KOPT-K1 (cell line): ENCODE measurements at regions not wholly inside any gene's neighbourhood (a gene's known extent, or its start where the extent isn't known, plus 50 kb on each side); places are given as distances from the start of the nearest gene placed in this dataset.

Source experiments
- H3K27ac ChIP-seq: fragments of 200-600 bp; sonication (generic); 2 replicates; pipeline ENCODE4 v1.5.1; 2016; ENCODE audit warnings: antibody characterized with exemption, mild to moderate bottlenecking, low read depth, low read length; ENCODE audit not compliant: poor library complexity, severe bottlenecking
- H3K36me3 ChIP-seq: fragments of 200-600 bp; sonication (generic); 2 replicates; pipeline ENCODE4 v1.5.1; 2017; ENCODE audit warnings: antibody characterized with exemption, mild to moderate bottlenecking, low read length, moderate library complexity; ENCODE audit not compliant: insufficient read depth
- H3K9me3 ChIP-seq: fragments of 200-600 bp; sonication (generic); 2 replicates; pipeline ENCODE4 v1.5.1; 2017; ENCODE audit warnings: antibody characterized with exemption, low read length, mild to moderate bottlenecking; ENCODE audit not compliant: insufficient read depth, poor library complexity, severe bottlenecking

DNA sequence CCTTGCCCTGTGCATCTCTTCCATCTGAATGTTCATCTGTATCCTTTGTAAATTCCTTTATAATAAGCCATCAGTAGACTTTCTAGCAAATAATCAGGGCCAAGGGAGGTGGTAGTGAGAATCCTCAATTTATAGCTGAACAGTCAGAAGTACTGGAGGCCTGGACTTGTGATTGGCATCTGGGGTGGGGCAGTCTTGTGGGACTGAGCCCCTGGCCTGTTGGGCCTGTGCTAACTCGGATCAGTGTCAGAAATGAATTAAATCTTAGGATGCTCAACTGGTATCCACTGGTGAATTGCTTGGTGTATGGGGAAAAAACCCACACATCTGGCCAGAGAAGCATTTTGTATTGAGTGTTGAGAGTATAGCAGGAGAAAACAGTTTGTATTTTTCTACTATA, 481.8 kb downstream of the GLRX3 start:
- Histone ChIP-seq H3K27ac (no peak overlapping the region), H3K9me3 (peaks cover 3% of the 10 kb centered on the region), H3K36me3 (no peaks in the 10 kb centered on the region)

DNA sequence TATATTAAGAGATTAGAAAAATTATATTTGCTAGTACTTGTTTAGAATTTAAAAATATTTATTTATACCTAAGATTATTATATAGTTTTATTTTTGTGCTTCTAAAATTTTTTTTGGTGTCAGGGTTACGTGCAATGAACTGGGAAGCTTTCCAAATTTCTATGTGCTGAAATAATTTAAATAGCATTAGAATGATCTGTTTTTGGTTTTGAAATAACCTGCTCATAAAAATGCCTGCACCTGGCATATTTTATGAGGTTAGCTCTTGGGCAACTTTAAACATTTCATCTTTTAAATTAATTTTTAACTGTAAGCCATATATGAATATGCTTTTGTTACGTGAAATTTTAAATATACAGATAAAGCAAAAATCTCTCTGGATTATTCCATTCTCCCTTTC, 482.5 kb downstream of the GLRX3 start:
- no peaks in the 10 kb centered on the region for H3K36me3 ChIP-seq
- no peak overlapping the region for H3K27ac ChIP-seq
- peaks cover 8% of the 10 kb centered on the region for H3K9me3 ChIP-seq

DNA sequence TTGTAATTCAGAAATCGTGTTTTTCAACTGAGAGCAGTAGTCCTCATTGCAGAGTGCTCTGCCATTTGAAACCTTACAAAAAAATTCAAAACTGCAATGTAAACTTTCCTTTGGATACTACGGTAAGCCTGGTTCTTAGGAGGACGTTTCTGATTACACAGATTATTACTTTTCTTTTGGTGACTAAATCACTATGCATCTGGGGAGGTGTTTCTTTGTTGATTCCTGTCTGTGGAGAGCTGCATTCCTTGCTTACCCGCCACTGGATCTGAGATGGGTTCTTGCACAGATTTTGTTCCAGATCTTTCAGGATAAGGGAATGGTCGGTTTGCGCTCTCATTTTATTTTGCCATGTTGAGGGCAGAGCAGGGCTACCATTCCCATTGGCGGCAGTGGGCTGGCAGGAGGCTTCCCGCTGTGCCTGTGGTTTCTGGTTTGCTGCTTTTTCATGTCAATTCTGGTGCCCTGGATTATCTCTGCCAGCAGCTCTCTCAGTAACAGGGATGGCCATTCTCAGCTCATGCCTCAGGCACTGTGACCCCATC, 485.1 kb downstream of the GLRX3 start:
- Histone ChIP-seq H3K9me3 (peaks cover 8% of the 10 kb centered on the region), H3K36me3 (no peaks in the 10 kb centered on the region), H3K27ac (no peak overlapping the region)

DNA sequence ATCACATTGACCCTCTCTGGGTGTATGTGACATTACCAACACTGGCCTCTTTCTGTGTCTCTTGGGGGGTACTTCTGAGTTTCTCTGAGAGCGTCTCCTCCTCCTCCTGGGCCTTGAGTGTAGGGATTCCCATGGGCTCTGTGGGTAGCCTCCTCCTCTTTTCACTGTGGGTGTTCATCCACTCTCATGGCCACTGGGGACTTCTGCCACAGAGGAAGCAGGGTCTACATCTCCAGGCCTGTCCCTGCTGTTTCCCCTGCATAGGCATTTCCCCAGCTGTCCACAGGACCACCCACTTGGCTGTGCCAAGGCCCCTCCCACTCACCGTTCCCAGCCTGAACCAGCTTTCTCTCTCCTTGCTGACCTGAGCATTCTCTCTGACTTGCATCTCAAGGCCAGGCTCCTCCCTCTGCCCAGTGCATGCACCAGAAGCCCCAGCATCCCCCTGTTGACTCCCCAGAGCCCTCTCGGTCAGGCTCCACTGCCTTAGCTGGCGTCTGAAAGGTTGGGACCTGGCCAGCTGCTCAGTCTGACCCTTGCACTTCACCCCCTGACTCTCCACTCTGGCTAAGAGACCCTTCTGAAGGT, 487.6 kb downstream of the GLRX3 start:
- H3K36me3 ChIP-seq: no peaks in the 10 kb centered on the region
- H3K9me3 ChIP-seq: peaks cover 8% of the 10 kb centered on the region
- H3K27ac ChIP-seq: no peak overlapping the region

DNA sequence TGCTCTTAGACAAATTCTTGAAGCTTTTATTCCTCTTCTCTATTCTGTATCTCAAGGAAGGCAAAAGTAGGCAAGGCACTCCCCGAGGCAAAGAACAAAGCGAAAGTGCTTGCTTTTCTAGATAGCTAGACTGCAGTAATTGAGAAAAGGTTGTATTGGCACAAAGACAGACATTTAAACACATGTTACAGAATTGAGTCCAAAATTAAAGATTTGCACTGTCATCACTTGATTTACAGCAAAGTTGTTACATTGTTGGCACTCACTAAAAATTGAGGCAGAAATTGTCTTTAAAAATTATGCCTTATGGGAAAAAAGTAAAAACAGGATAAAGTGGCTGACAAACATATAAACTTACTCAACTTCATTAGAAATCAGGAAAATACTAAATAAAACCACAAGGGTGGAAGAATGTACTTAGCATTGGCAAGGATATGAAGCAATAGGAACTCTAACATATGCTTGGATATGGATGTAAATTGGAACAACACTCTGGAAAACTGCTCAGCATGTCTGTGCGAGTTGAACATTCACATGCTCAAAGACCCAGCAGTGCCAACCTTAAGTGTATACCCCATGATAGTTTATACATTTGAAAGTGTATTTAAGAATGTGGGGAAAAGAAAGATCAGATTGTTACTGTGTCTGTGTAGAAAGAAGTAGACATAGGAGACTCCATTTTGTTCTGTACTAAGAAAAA, 491.3 kb downstream of the GLRX3 start:
- no peak overlapping the region for H3K27ac ChIP-seq
- H3K9me3 ChIP-seq: peaks cover 8% of the 10 kb centered on the region
- H3K36me3 ChIP-seq: no peaks in the 10 kb centered on the region

DNA sequence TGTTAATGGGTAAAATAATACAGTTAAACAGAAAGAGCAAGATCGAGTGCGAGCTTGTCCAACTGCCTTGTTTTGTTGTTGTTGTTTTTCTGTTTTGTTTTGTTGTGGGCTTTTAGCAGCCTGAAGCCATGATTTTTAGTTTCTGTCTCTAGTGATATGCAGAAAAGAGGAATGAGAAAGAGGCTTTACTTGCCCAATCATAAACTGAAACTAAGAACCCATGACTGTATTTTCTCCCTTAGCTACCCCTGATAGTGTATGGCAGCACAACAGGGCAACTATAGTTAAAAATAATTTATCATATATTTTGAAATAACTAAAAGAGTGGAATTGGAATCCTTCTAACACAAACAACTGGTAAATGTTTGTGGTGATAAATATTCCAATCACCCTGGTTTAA, 493.9 kb downstream of the GLRX3 start:
- H3K27ac ChIP-seq: no peak overlapping the region
- H3K36me3 ChIP-seq: no peaks in the 10 kb centered on the region
- no peaks in the 10 kb centered on the region for H3K9me3 ChIP-seq

DNA sequence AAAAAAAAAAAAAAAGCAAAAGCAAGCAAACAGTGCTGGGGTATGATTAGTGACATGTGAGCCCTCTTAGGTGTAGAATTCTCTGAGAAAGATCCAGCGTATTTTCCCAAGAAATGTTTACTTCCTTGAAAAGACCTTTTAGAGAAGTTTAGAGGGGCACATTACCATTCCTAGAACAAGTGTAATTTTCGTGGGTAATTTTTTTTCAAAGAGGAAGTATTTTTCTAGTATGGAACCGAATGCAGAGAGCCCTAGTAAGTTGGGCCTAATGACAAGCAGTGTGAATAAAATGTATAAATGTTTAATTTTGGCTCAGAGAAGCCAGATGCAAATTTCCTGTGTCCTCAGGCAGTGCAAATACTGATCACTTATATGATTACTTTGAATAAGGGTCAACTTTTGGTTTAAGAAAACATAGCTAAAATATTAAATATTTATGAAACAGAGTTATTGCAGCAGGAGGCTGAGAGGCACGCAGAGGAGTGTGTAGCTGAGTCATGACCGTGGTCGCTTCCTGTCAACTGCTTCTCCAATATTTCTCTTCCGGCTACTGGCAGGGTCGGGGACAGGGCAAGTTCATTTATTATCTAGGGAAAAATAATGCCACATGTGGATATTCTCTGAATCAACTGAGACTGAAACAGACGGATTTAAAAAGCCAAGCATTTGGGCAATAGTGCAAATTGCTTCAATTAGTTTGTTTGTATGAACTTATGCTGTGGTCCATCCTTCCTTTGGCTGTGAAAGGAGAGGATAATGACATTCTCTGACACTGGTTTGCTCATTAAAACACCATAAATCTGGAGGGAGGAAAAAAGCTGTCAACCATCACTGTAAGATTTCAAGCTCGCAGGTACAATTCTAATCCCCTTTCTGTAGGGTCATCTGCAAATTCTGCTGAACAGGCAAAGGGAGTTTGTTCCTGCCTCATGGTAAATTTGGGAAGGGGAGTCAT, 495.2 kb downstream of the GLRX3 start:
- Histone ChIP-seq H3K9me3 (no peaks in the 10 kb centered on the region), H3K27ac (no peak overlapping the region)

DNA sequence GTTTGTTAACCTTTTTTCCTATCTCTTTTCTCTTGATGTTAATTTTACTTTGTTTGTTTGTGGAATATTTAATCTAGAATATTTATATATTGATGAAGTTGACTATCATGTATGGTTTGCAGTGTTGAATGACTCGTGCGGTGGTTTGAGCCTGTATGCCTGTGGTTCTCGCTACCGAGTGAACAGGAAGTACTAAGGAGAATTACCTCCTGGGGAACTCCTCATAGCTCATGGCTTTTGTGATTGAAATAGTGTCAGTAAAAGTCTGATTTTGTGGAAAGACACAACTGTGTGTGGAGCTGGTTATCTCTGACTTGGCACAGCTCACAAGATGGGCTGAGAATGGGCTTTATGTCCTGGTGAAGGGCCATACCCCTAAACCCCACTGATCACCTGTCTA, 498.6 kb downstream of the GLRX3 start:
- no peak overlapping the region for H3K27ac ChIP-seq
- H3K36me3 ChIP-seq: no peaks in the 10 kb centered on the region
- H3K9me3 ChIP-seq: no peaks in the 10 kb centered on the region

More for the DNA sequence above, 495.2 kb downstream of the GLRX3 start:
- H3K36me3 ChIP-seq: no peaks in the 10 kb centered on the region

DNA sequence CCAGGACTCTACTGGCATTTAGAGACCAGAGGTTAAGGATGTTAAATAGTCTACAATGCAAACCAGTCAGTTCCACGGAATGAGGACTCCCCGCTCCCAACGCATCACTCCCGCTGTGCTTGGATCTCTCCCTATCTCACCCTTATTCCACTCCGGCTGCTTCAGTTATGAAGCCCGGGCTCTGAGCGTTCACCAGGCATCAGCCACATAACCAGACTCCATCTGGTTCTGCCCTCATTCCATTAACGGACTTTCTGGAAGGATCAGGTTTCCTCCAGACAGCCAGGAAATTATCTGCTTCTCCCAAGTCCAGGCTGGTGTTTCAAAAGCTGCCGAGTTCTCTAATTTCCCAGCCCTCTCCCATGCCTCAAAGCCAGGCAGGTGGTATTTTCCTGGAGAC, 499.3 kb downstream of the GLRX3 start:
- Histone ChIP-seq H3K27ac (no peak overlapping the region), H3K9me3 (no peaks in the 10 kb centered on the region), H3K36me3 (no peaks in the 10 kb centered on the region)

DNA sequence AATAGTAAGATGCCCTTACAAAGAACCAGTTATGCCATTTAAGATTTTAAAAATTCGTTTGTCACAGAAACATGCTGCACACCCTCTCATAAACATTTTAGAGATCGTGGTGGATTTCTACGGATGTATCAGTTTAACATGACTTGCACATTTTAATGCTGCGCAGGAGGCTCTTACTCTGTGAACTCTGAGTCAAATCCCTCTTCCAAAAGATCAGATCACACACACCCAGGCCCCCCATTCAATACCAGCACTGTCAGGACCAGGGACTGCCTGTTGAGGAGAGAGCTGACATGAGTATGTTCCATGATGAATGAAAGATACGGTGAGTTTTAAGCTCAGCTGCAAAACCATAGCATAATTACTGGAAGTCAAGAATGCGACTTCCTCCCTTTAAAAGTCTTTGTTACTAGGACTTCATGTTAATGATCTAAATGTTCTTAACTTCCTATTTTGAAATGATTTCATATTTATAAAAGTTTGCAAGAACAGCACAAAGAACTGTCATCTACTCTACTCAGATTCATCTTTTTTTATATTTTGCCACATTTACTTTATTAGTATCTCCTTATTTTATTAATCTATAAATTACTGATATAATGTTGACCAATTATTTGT, 500.2 kb downstream of the GLRX3 start:
- H3K27ac ChIP-seq: no peak overlapping the region
- no peaks in the 10 kb centered on the region for H3K36me3 ChIP-seq
- no peaks in the 10 kb centered on the region for H3K9me3 ChIP-seq

DNA sequence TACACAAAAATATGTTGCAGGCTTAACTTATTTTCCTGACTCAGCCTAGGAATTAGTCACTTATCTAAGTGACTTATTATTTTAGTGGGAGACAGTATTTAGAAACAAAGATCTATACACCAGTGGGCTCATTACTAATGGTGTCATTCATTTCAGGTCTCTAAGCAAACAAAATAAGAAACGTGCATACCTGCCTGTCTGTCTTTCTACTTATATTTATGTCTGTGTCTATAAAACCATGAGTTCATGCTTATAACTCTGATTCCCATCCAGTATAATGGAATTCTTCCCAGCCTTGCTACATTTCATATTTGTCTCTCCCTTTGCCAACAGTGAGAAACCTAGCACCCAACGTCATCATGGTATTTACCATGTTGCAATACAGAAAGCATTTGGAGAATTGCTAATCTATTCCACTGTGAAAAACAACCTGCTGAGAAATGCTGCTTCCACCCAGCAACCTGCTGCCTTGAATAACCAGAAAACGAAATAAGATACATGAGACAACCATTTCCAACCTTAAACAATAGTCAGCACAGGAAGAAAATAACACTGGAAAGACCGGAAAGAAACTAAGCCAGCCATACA, 501.0 kb downstream of the GLRX3 start:
- Histone ChIP-seq H3K36me3 (no peaks in the 10 kb centered on the region), H3K27ac (no peak overlapping the region), H3K9me3 (no peaks in the 10 kb centered on the region)

DNA sequence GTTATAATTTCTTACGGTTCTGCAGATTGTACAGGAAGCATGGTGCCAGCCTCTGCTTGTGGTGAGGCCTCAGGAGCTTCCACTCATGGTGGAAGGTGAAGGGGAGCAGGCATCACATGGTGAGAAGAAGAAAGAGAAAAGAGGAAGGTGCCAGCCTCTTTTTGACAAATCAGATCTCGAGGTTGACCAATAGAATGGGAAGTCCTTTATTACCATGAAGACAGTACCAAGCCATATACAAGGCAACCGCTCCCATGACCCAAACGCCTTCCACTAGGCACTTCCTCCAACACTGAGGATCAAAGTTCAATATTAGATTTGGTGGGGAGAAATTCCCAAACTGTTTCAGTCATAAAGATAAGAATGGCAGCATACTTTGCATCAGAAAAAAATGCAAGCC, 502.8 kb downstream of the GLRX3 start:
- Histone ChIP-seq H3K27ac (no peak overlapping the region), H3K36me3 (no peaks in the 10 kb centered on the region), H3K9me3 (no peaks in the 10 kb centered on the region)

DNA sequence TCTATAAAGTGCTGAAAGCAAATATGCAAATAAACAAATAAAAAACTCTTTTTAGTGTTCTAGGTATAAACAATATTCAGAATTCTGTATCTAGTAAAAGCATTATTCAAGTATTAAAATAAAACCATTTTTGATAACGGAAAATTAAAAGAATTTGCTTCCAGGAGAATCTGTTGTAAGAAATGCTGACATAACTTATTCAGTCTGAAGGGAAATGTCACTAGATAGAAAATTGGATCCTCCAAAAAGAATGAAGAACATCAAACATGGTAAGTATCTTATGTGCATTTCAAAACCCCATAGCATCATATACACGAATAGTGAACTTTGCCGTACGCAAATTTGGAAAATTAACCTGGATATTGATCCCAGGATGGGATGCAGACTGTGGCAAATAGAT, 506.7 kb downstream of the GLRX3 start:
- Histone ChIP-seq H3K36me3 (no peaks in the 10 kb centered on the region), H3K9me3 (no peaks in the 10 kb centered on the region), H3K27ac (no peak overlapping the region)

DNA sequence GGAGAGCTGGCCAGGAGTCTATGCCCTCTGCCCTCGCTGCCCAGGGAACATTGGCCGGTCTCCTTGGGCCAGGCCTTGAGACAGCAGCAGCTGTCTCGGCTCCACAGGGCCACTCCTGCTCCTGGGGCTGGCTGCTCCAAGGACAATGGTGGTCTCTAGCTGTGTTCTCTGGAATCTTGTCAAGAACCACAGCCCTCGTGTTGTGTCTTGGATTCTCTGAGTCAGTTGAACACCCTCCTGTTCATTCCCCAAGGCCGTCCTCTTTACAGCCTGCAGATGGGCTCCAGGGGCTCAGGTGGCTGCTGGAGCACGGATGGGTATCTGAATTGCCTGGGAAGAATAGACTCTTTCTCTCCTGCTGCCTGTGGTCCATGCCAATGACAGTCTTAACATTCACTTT, 511.1 kb downstream of the GLRX3 start:
- H3K36me3 ChIP-seq: no peaks in the 10 kb centered on the region
- H3K9me3 ChIP-seq: no peaks in the 10 kb centered on the region
- H3K27ac ChIP-seq: no peak overlapping the region
